ENCODE measurements at regions not wholly inside any gene's neighbourhood (a gene's known extent, or its start where the extent isn't known, plus 50 kb on each side); places are given as distances from the start of the nearest gene placed in this dataset.

- TF ChIP-seq SIRT6 (IDR thresholded peaks at IDR 0.05; ENCODE audit: low read depth, low read length) (no peak), CTCF (IDR thresholded peaks at IDR 0.05 in 2 of 3, conservative IDR thresholded peaks at IDR 0.05 in 1 of 3; ENCODE audit: insufficient read depth in 2 of 3, low read depth in 1 of 3, low read length in 3 of 3) (no peak), ZNF184 (CRISPR knock-in tag; IDR thresholded peaks at IDR 0.05) (no peak), ZNF785 (CRISPR knock-in tag; IDR thresholded peaks at IDR 0.05) (no peak), FOXJ3 (CRISPR knock-in tag; IDR thresholded peaks at IDR 0.05) (no peak), CSDE1 (IDR thresholded peaks at IDR 0.05) (no peak), TCF7L2 (IDR thresholded peaks at IDR 0.05; ENCODE audit: low read depth, low read length) (no peak), ZBTB9 (CRISPR knock-in tag; IDR thresholded peaks at IDR 0.05) (no peak), EP300 (IDR thresholded peaks at IDR 0.05; ENCODE audit: low read length) (no peak)
Measured at GRCh38 chr2:75258620-75259019, 59.3 kb upstream of the TACR1 start.

Data from K562 (cell line).